HG03196 (cell line): ENCODE measurements at regions not wholly inside any gene's neighbourhood (a gene's known extent, or its start where the extent isn't known, plus 50 kb on each side); places are given as distances from the start of the nearest gene placed in this dataset.
"Not testable (repeated sequence)": the region's sequence is repeated elsewhere in the genome, so short reads cannot be mapped to it uniquely, and the experiment has no call there.

Experiments
- ATAC-seq: cut with Tn5 transposase; IDR thresholded peaks from one replicate; pipeline ENCODE4 v1.9.1; 2021; ENCODE audit not compliant: unreplicated experiment

GRCh38 chr12:75766263-75767160 lies 255.1 kb upstream of the KRR1 start:
- no peak for ATAC-seq

GRCh38 chr12:75765170-75766059 lies 254.0 kb upstream of the KRR1 start:
- ATAC-seq: no peak

DNA sequence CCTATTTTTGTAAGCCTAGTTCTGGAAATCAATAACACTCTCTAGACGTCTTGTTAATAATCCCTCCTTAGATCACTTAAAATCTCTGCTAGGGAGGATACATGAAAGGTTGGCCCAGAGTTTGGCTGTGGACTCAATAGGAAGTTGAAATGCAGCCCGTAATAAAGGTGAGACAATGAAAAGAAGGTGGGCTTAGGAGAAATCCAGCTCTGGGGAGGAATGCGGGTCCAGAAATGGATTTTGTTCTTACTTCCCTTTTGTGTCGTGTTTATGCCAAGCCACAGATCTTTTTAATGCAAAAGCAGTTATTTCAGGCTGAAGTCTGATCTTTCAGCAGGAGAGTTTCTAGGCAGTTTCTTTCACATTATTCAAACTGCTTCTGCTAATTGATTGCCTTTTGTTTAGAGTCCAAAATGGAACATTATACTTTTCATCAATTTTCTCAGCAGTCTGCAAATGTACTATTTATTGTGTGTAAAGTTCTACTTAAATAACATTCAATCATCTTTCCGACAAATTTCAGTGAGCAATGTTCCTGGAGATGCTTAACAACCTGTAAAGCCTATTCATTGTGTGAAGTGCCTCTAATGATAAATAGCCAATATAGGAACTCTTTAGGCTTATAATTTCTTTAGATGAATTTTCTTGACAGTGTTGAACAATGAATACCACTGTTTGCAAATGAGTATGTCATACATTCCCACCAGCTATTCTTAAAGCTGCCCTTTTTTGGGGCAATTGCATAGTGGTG lies 252.9 kb upstream of the KRR1 start:
- ATAC-seq: no peak

- no peak for ATAC-seq
Observed at GRCh38 chr12:75760573-75761294, 249.3 kb upstream of the KRR1 start.

DNA sequence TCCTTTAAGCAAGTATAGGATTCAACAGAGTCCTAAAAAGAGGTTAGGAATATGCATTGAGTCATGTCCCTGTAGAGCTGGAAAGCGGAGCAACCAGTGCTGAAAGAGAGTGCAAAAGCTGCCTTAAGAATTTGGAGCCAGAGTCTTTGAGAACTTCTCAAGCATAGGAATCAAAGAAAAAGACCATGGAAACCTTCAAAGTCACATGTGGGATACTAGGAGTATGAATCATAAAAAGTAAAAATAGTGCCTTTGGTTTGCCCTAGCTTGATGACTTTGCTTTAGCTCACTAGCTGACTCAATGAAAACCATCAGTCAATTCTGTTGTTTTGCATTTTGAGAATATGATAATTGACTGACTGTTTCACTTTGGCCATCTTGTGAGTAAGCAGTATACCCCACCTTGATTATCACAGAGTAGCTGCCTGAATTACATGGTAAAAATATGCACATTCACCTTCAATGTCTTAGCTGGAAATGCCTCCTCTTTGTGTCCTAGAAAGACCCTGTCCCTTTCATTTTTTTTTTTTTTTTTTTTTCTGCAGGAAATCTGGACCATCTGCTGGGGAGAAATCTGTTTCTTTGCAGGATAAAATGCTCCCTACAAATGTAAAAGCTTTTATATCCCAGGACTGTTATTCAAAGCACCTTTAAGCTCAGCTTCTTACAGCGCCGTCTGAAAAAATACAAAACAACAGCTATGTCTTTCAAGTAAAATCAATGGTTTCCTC lies 248.6 kb upstream of the KRR1 start:
- ATAC-seq: no peak

DNA sequence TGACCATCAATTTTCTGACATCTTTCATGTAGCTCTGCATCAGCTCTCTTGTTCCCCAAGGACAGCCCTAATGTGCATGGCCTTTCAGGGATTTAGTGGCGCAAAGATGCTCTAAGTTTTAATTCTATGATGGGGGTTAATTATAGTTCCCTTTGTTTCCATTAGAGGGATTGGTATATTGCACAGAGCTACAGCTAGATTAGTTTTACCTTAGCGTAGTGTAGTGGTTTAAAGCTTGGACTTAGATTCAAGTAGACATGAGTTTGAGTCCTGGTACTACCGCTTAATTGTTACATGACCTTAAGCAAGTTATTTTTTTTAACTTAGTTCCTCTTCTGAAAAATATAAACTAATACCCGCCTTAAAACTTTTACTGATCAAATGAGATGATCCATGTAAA lies 247.8 kb upstream of the KRR1 start:
- ATAC-seq: no peak

GRCh38 chr12:75756771-75757170 lies 245.4 kb upstream of the KRR1 start:
- no peak for ATAC-seq

GRCh38 chr12:75756111-75756510 lies 244.7 kb upstream of the KRR1 start:
- no peak for ATAC-seq

DNA sequence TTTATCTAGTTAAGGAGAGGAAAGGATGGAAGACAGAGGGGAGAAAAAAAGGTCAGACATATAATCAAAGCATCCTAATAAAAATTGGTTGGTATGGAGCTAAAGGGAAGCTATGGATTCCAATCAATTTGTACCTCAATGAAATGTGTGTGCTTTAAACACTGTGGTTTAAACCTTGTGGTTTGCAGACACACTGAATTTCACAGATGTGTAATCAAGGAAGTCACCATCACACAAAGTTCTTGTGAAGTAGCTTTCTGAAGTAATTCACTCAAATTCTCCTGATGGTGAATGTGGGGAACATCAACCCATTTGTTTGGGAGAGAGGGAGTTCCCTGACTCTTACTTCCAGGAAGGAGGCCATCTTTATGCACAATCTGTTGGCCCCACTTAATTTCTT lies 243.3 kb upstream of the KRR1 start:
- no peak for ATAC-seq

DNA sequence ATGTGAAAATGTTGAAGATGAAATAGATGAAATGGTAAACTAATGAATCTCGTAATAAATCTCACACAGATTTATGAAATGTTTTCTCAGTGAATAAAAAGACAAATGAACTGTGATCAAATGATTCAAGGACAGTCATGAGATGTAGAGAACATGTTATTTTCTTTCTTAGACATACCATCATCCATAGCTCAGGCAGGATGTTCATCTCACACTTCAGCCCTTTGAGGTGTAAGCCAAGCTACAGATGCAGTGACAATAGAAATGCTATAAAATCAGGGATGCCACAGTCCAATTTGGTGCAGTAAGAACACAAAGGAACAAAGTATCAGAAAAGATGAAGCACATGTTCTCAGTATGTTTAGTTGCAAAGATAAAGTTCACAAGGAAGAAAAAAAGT lies 242.7 kb upstream of the KRR1 start:
- ATAC-seq: no peak

DNA sequence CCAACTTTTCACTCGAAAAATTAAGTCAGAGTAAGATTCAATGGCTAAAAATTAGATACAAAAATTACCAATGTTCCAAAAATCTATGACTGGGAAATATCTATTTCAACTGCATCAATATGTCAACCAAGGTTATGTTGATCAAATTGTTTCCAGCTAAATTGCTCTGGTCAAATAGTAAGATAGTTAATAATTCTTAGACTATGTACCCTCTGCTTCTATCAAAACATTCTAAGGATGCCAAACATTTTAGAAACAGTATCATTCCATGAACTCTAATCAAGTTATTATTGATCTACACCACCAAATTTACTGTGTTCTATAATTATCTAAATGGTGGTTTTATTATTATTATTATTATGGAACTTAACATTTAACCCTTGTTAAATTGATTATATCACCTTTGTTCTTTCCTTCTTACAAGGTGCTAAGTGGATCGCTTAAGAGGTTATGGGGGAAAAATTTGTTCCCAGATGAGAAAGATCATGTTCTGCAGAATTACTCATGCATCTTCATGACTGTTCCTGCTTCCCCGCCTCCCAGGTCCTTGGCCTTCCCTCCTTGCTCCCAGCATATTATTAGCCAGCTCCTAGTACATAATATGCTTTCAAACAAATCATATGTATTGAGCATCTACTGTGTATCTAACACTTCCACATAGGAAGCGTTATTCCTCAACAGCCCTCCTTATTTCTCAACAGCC lies 240.5 kb upstream of the KRR1 start:
- ATAC-seq: no peak

DNA sequence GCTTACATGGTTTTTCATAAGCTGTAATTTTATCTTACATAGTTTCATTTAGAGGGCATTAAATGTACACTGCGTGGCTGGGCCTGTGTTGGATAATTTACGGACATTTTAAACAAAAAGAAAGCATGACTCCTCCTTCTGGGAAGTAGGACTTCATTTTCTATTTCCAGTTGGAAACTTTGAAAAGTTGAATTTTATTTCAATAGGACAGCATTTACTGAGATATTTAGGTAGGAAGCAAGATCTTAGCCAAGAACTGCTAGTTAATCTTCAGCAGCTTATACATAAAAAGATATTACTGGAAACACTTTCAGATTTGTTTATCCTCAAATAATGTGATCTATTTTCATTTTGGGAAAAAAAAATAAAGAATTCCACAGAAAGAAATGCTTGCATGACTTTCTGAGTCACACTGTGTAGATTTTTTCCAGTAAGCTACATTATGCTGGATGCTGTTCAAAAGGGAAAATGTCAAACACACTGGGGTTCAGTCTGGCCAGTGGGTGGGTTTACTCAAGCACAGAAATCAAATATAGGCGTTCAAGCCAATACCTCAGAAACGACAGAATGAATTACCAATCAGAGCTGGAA lies 239.4 kb upstream of the KRR1 start:
- no peak for ATAC-seq

GRCh38 chr12:75748990-75749389 lies 237.6 kb upstream of the KRR1 start:
- ATAC-seq: not testable (repeated sequence)

- ATAC-seq: no peak
Observed at GRCh38 chr12:75748136-75748535, 236.7 kb upstream of the KRR1 start.

GRCh38 chr12:75747572-75748021 lies 236.2 kb upstream of the KRR1 start:
- ATAC-seq: no peak

- ATAC-seq: no peak
Observed at GRCh38 chr12:75746621-75747020, 235.2 kb upstream of the KRR1 start.

- no peak for ATAC-seq
Observed at GRCh38 chr12:75744607-75745256, 233.3 kb upstream of the KRR1 start.

- ATAC-seq: no peak
Observed at GRCh38 chr12:75742961-75743360, 231.6 kb upstream of the KRR1 start.
